HCT116 (cell line): ENCODE measurements at regions not wholly inside any gene's neighbourhood (a gene's known extent, or its start where the extent isn't known, plus 50 kb on each side); places are given as distances from the start of the nearest gene placed in this dataset.

ENCODE experiments used
- ATAC-seq: fragments of 200-7000 bp; cut with Tn5 transposase; 2 replicates; pipeline ENCODE4 v1.9.1; 2020; ENCODE audit warnings: mild to moderate bottlenecking, moderate library complexity
- BruUV-seq: library from RNA; stranded (reverse); fragments of 400-500 nt; replicated peaks from 2 replicates; lab custom pipeline; 2021; lab: Mats Ljungman, UMichigan
- CTCF ChIA-PET: fragments of 300-600 bp; sonication (Branson Sonifier 250); formaldehyde crosslinking; loops from one replicate; lab custom pipeline; 2021; ENCODE audit warnings: antibody characterized with exemption; lab: Charles Lee
- POLR2A ChIA-PET: fragments of 300-600, 350-600 bp; sonication (Branson Sonifier 250); formaldehyde crosslinking; loops from one replicate; lab custom pipeline; 2021; ENCODE audit warnings: antibody characterized with exemption; lab: Charles Lee
- RAD21 ChIA-PET, 2 experiments: fragments of 300-600 bp; sonication (Branson Sonifier 250); formaldehyde crosslinking; loops; one replicate each; lab custom pipeline; 2023; ENCODE audit warnings: low total read pairs in 2 of 2; ENCODE audit not compliant: uncharacterized antibody in 2 of 2, unreplicated experiment in 2 of 2, low non-redundant PET in 1 of 2; lab: Charles Lee
- DNase-seq: peaks from one replicate; pipeline ENCODE4 v3.0.0-alpha.2; 2010; ENCODE audit warnings: low read depth, low spot score
- H2AFZ ChIP-seq: fragments of 200-600 bp; shearing (Covaris generic), sonication (generic); 2 replicates; pipeline ENCODE4 v1.6.1; 2017; ENCODE audit warnings: low read depth, mixed run types, mixed read lengths, antibody characterized with exemption, low read length; ENCODE audit not compliant: poor library complexity, severe bottlenecking
- H3K27ac ChIP-seq: 2 replicates; pipeline ENCODE4 v1.5.1; 2012; ENCODE audit warnings: low read depth, low read length
- H3K27me3 ChIP-seq: fragments of 200-600 bp; sonication (generic); 2 replicates; pipeline ENCODE4 v1.6.1; 2016; ENCODE audit warnings: mixed run types, low read length, mixed read lengths; ENCODE audit not compliant: insufficient read depth
- H3K36me3 ChIP-seq, 2 experiments: fragments of 200-500 bp in 1 of 2; fragments of 200-600 bp in 1 of 2; sonication (Bioruptor generic) in 1 of 2; sonication (generic) in 1 of 2; 2 replicates each; pipeline versions ENCODE4 v1.5.1 to v1.6.1; 2014 to 2016; ENCODE audit warnings: low read length in 2 of 2, inconsistent platforms in 1 of 2, mixed read lengths in 1 of 2, mixed run types in 1 of 2; ENCODE audit not compliant: insufficient read depth in 2 of 2, control insufficient read depth in 1 of 2
- H3K4me1 ChIP-seq, 2 experiments: fragments of 200-600 bp in 1 of 2; sonication (generic) in 1 of 2; 2 replicates each; pipeline versions ENCODE4 v1.5.1 to v1.6.1; 2012 to 2017; ENCODE audit warnings: low read length in 2 of 2, inconsistent platforms in 1 of 2, mild to moderate bottlenecking in 1 of 2, mixed read lengths in 1 of 2, mixed run types in 1 of 2, moderate library complexity in 1 of 2; ENCODE audit not compliant: insufficient read depth in 2 of 2, control insufficient read depth in 1 of 2
- H3K4me2 ChIP-seq: fragments of 200-600 bp; sonication (generic); 2 replicates; pipeline ENCODE4 v1.6.1; 2017; ENCODE audit warnings: mixed run types, low read length, mixed read lengths
- H3K4me3 ChIP-seq, 2 experiments: fragments of 200-600 bp in 1 of 2; sonication (generic) in 1 of 2; replicated peaks in 1 of 2; 2 replicates each; pipeline ENCODE4 v1.5.1; 2011 to 2016; ENCODE audit warnings: low read length in 2 of 2, control low read depth in 1 of 2, low read depth in 1 of 2, mild to moderate bottlenecking in 1 of 2, mixed read lengths in 1 of 2, mixed run types in 1 of 2
- H3K79me2 ChIP-seq: fragments of 200-600 bp; sonication (generic); 2 replicates; pipeline ENCODE4 v1.6.1; 2017; ENCODE audit warnings: mild to moderate bottlenecking, mixed run types, low read length, moderate library complexity, mixed read lengths; ENCODE audit not compliant: insufficient read depth
- H3K9ac ChIP-seq: fragments of 200-600 bp; sonication (generic); 2 replicates; pipeline ENCODE4 v1.6.1; 2016; ENCODE audit warnings: low read length, mixed read lengths
- H3K9me2 ChIP-seq: fragments of 200-600 bp; sonication (generic), shearing (Covaris generic); 2 replicates; pipeline ENCODE4 v1.6.1; 2017; ENCODE audit warnings: mixed run types, mild to moderate bottlenecking, moderate library complexity; ENCODE audit not compliant: insufficient read depth
- H3K9me3 ChIP-seq, 2 experiments: fragments of 200-500 bp in 1 of 2; fragments of 200-600 bp in 1 of 2; sonication (Bioruptor generic) in 1 of 2; sonication (generic) in 1 of 2; 2 replicates each; pipeline ENCODE4 v1.6.1; 2014 to 2017; ENCODE audit warnings: low read length in 2 of 2, mixed read lengths in 2 of 2, inconsistent platforms in 1 of 2, low read depth in 1 of 2, mild to moderate bottlenecking in 1 of 2, mixed run types in 1 of 2, moderate library complexity in 1 of 2; ENCODE audit not compliant: control insufficient read depth in 1 of 2, insufficient read depth in 1 of 2
- H4K20me1 ChIP-seq: fragments of 200-600 bp; sonication (generic), shearing (Covaris generic); 2 replicates; pipeline ENCODE4 v1.6.1; 2017; ENCODE audit warnings: mixed run types, mild to moderate bottlenecking, moderate library complexity; ENCODE audit not compliant: insufficient read depth
- EGR1 ChIP-seq: IDR thresholded peaks from 2 replicates; pipeline ENCODE4 v1.6.1; 2012; ENCODE audit warnings: low read depth
- EZH2phosphoT487 ChIP-seq: fragments of 200-600 bp; IDR thresholded peaks from 2 replicates; pipeline ENCODE4 v1.6.1; 2018; ENCODE audit warnings: antibody characterized with exemption, borderline replicate concordance
- JUND ChIP-seq: IDR thresholded peaks from 2 replicates; pipeline ENCODE4 v1.6.1; 2012
- POLR2A ChIP-seq: IDR thresholded peaks from 2 replicates; pipeline ENCODE4 v1.7.0; 2011; ENCODE audit warnings: borderline replicate concordance; ENCODE audit not compliant: insufficient read depth, insufficient read length; ENCODE audit errors: extremely low read depth
- POLR2AphosphoS5 ChIP-seq: IDR thresholded peaks from 2 replicates; pipeline ENCODE4 v1.6.1; 2011; ENCODE audit warnings: mild to moderate bottlenecking, low read depth, low read length, moderate library complexity
- RAD21 ChIP-seq: IDR thresholded peaks from 2 replicates; pipeline ENCODE4 v1.6.1; 2012; ENCODE audit warnings: low read depth, mild to moderate bottlenecking
- SP1 ChIP-seq: IDR thresholded peaks from 2 replicates; pipeline ENCODE4 v1.6.1; 2012; ENCODE audit warnings: low read depth
- SRF ChIP-seq: IDR thresholded peaks from 2 replicates; pipeline ENCODE4 v1.6.1; 2012; ENCODE audit warnings: low read depth
- ZFX ChIP-seq: fragments of 450-650 bp; IDR thresholded peaks from 2 replicates; pipeline ENCODE4 v1.6.1; 2017
- intact Hi-C: fragments of 100-400 bp; cut with micrococcal nuclease; formaldehyde crosslinking; loops from 2 replicates; pipeline ENCODE4 v1.10.0; 2022
- TF ChIP-seq, protein P1 (sequence below): IDR thresholded peaks from 2 replicates; pipeline ENCODE4 v1.6.1; 2011; ENCODE audit warnings: mild to moderate bottlenecking, low read length, moderate library complexity; ENCODE audit not compliant: insufficient replicate concordance; ENCODE audit errors: extremely low read depth
- TF ChIP-seq, protein P2 (sequence below): IDR thresholded peaks from 2 replicates; pipeline ENCODE4 v1.6.1; 2012
- TF ChIP-seq, protein P3 (sequence below): IDR thresholded peaks from 2 replicates; pipeline ENCODE4 v1.6.1; 2012

GRCh38 chr14:53884601-53885000 lies 72.0 kb downstream of the BMP4 start (continued):
- TF ChIP-seq, protein P1, sequence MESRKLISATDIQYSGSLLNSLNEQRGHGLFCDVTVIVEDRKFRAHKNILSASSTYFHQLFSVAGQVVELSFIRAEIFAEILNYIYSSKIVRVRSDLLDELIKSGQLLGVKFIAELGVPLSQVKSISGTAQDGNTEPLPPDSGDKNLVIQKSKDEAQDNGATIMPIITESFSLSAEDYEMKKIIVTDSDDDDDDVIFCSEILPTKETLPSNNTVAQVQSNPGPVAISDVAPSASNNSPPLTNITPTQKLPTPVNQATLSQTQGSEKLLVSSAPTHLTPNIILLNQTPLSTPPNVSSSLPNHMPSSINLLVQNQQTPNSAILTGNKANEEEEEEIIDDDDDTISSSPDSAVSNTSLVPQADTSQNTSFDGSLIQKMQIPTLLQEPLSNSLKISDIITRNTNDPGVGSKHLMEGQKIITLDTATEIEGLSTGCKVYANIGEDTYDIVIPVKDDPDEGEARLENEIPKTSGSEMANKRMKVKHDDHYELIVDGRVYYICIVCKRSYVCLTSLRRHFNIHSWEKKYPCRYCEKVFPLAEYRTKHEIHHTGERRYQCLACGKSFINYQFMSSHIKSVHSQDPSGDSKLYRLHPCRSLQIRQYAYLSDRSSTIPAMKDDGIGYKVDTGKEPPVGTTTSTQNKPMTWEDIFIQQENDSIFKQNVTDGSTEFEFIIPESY: no peak
- TF ChIP-seq POLR2AphosphoS5 (no peak), EGR1 (no peak), RAD21 (no peak)

DNA sequence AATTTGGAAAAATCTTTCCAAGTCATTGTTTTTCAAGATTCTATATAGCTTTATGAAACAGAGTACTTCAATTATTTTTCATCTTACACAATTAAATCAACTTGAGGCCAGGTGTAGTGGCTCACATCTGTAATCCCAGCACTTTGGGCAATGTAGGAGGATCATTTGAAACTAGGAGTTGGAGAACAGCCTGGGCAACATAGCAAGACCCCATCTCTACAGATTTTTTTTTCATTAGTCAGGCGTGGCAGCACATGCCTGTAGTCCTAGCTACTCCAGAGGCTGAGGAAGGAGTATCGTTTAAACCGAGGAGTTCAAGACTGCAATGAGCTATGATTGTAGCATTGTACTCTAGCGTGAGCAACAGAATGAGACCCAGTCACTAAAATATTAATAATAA lies 72.9 kb downstream of the BMP4 start:
- H3K27me3 ChIP-seq: no peaks in the 10 kb centered on the region
- DNase-seq: no peak
- no peak overlapping the region for H3K4me2 ChIP-seq
- intact Hi-C loops: no loop called here
- ATAC-seq: no peak
- H3K4me1 ChIP-seq: peaks cover 42 to 45% of the 10 kb centered on the region in 2 experiments
- ChIA-PET CTCF (no interaction called here), RAD21 (no interaction called here), POLR2A (no interaction called here)
- H3K9ac ChIP-seq: no peak overlapping the region
- H2AFZ ChIP-seq: no peak overlapping the region
- H3K4me3 ChIP-seq: no peak overlapping the region
- H4K20me1 ChIP-seq: no peaks in the 10 kb centered on the region
- peak overlapping the region; percentile 53; the same call in 1 of the 2 replicates for H3K27ac ChIP-seq
- H3K9me3 ChIP-seq: no peaks in the 10 kb centered on the region
- no peak for TF ChIP-seq POLR2A
- no peak for TF ChIP-seq EGR1
- TF ChIP-seq, all 23 proteins: peak for 0
- H3K79me2 ChIP-seq: no peaks in the 10 kb centered on the region
- no TSS peak for BruUV-seq
- H3K36me3 ChIP-seq: no peaks in the 10 kb centered on the region
- no peaks in the 10 kb centered on the region for H3K9me2 ChIP-seq

- Histone ChIP-seq H3K4me3 (peak overlapping the region in 1 of 2 experiments; percentile 13; a peak in 1 of 4 replicates), H4K20me1 (no peaks in the 10 kb centered on the region), H3K9me3 (no peaks in the 10 kb centered on the region), H3K4me2 (peak overlapping the region; percentile 61), H2AFZ (peak overlapping the region; percentile 96), H3K4me1 (peaks cover 42 to 47% of the 10 kb centered on the region in 2 experiments), H3K9ac (no peak overlapping the region), H3K9me2 (no peaks in the 10 kb centered on the region), H3K27ac (peak overlapping the region; percentile 53; the same call in 1 of the 2 replicates), H3K79me2 (no peaks in the 10 kb centered on the region), H3K27me3 (no peaks in the 10 kb centered on the region), H3K36me3 (no peaks in the 10 kb centered on the region)
- BruUV-seq: no TSS peak
- POLR2A ChIA-PET: no interaction called here
- RAD21 ChIA-PET: no interaction called here
- intact Hi-C loops: no loop called here
- peak; percentile 81 for ATAC-seq
- DNase-seq: peak; percentile 49
- CTCF ChIA-PET: no interaction called here
- no peak for TF ChIP-seq ZFX
- TF ChIP-seq POLR2AphosphoS5: no peak
- peak; percentile 50; the same call in 1 of the 2 replicates for TF ChIP-seq SP1
- TF ChIP-seq, protein P2, sequence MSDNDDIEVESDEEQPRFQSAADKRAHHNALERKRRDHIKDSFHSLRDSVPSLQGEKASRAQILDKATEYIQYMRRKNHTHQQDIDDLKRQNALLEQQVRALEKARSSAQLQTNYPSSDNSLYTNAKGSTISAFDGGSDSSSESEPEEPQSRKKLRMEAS: no peak
- peak; percentile 47 for TF ChIP-seq JUND
- TF ChIP-seq SRF: no peak
- TF ChIP-seq EZH2phosphoT487: no peak
- TF ChIP-seq, protein P1: no peak
- TF ChIP-seq, protein P3, sequence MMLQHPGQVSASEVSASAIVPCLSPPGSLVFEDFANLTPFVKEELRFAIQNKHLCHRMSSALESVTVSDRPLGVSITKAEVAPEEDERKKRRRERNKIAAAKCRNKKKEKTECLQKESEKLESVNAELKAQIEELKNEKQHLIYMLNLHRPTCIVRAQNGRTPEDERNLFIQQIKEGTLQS: no peak
Observed at GRCh38 chr14:53882684-53883083, 73.9 kb downstream of the BMP4 start.
